H1 (cell line): ENCODE measurements at regions not wholly inside any gene's neighbourhood (a gene's known extent, or its start where the extent isn't known, plus 50 kb on each side); places are given as distances from the start of the nearest gene placed in this dataset.

Source experiments
- CTCF ChIA-PET: fragments of 300-600 bp; sonication (Branson Sonifier 250); formaldehyde crosslinking; loops from one replicate; lab custom pipeline; 2021; ENCODE audit not compliant: partially characterized antibody; lab: Charles Lee
- POLR2A ChIA-PET: fragments of 300-600 bp; sonication (Branson Sonifier 250); formaldehyde crosslinking; loops from one replicate; lab custom pipeline; 2021; ENCODE audit warnings: inconsistent platforms; ENCODE audit not compliant: partially characterized antibody; lab: Charles Lee
- DNase-seq, 2 experiments: peaks; one replicate each; pipeline versions ENCODE4 v3.0.0 to v3.0.0-alpha.2; 2010 to 2022; ENCODE audit warnings: low spot score in 2 of 2, low read depth in 1 of 2, mixed read lengths in 1 of 2
- FAIRE-seq: peaks from 2 replicates; lab custom pipeline; 2011; peaks lifted over from hg19 to GRCh38; lab: Jason Lieb, UNC
- H2AFZ ChIP-seq: 2 replicates; pipeline ENCODE4 v1.8.1; 2012; ENCODE audit warnings: low read length, inconsistent platforms
- H2AK5ac ChIP-seq: 2 replicates; pipeline ENCODE4 v1.6.1; 2013; ENCODE audit warnings: low read depth, low read length
- H2BK120ac ChIP-seq: replicated peaks from 2 replicates; pipeline ENCODE3; 2013; ENCODE audit warnings: low read depth, low read length, inconsistent platforms
- H2BK12ac ChIP-seq: 2 replicates; pipeline ENCODE4 v1.6.1; 2013; ENCODE audit warnings: low read depth, low read length
- H2BK15ac ChIP-seq: 2 replicates; pipeline ENCODE4 v1.6.1; 2013; ENCODE audit warnings: low read length
- H2BK20ac ChIP-seq: 2 replicates; pipeline ENCODE4 v1.6.1; 2013; ENCODE audit warnings: low read length
- H2BK5ac ChIP-seq: 2 replicates; pipeline ENCODE4 v1.6.1; 2013; ENCODE audit warnings: low read depth, low read length
- H3K14ac ChIP-seq: 2 replicates; pipeline ENCODE4 v1.6.1; 2013; ENCODE audit warnings: inconsistent platforms; ENCODE audit not compliant: insufficient read length
- H3K18ac ChIP-seq: 2 replicates; pipeline ENCODE4 v1.6.1; 2013; ENCODE audit warnings: low read length; ENCODE audit errors: extremely low read depth
- H3K23ac ChIP-seq: 2 replicates; pipeline ENCODE4 v1.6.1; 2013; ENCODE audit warnings: inconsistent platforms; ENCODE audit not compliant: insufficient read length
- H3K23me2 ChIP-seq: 2 replicates; pipeline ENCODE4 v1.6.1; 2013; ENCODE audit warnings: low read depth, low read length
- H3K27ac ChIP-seq: 2 replicates; pipeline ENCODE4 v1.6.1; 2011; ENCODE audit warnings: low read depth, low read length, inconsistent platforms
- H3K27me3 ChIP-seq, 4 experiments: replicated peaks in 1 of 4; 1 replicate in 1 of 4; 2 replicates in 3 of 4; pipeline versions ENCODE4 v1.6.1 to v1.8.1; 2011 to 2013; ENCODE audit warnings: low read length in 3 of 4, mild to moderate bottlenecking in 3 of 4, inconsistent platforms in 2 of 4, mixed read lengths in 2 of 4, moderate library complexity in 1 of 4; ENCODE audit not compliant: control insufficient read depth in 3 of 4, insufficient read depth in 3 of 4; ENCODE audit errors: extremely low read depth in 1 of 4
- H3K36me3 ChIP-seq, 4 experiments: 2 replicates each; pipeline versions ENCODE4 v1.6.1 to v1.8.1; 2011 to 2013; ENCODE audit warnings: mild to moderate bottlenecking in 4 of 4, low read length in 3 of 4, moderate library complexity in 2 of 4, control low read depth in 1 of 4, inconsistent platforms in 1 of 4; ENCODE audit not compliant: insufficient read depth in 4 of 4, control insufficient read depth in 2 of 4
- H3K4ac ChIP-seq: replicated peaks from 2 replicates; pipeline ENCODE3; 2013; ENCODE audit warnings: low read length, low read depth, mixed read lengths, inconsistent platforms; ENCODE audit not compliant: insufficient read length
- H3K4me1 ChIP-seq, 4 experiments: replicated peaks in 1 of 4; 1 replicate in 1 of 4; 2 replicates in 3 of 4; pipeline versions ENCODE4 v1.6.1 to v1.8.1; 2011 to 2013; ENCODE audit warnings: low read length in 3 of 4, inconsistent platforms in 2 of 4, mixed read lengths in 1 of 4; ENCODE audit not compliant: insufficient read depth in 4 of 4, control insufficient read depth in 3 of 4
- H3K4me2 ChIP-seq, 2 experiments: 2 replicates each; pipeline versions ENCODE4 v1.6.1 to v1.8.1; 2011 to 2013; ENCODE audit warnings: low read depth in 2 of 2, low read length in 2 of 2, control low read depth in 1 of 2, inconsistent platforms in 1 of 2, mild to moderate bottlenecking in 1 of 2; ENCODE audit not compliant: insufficient read depth in 1 of 2
- H3K4me3 ChIP-seq, 4 experiments: fragments of 200-600, 300-600 bp in 1 of 4; sonication (generic), shearing (Covaris generic), sonication (Bioruptor Twin) in 1 of 4; 2 replicates each; pipeline versions ENCODE4 v1.5.1 to v1.8.1; 2011 to 2016; ENCODE audit warnings: low read length in 4 of 4, low read depth in 3 of 4, control low read depth in 2 of 4, inconsistent platforms in 2 of 4, mild to moderate bottlenecking in 2 of 4, mixed read lengths in 1 of 4, moderate library complexity in 1 of 4; ENCODE audit not compliant: insufficient read depth in 2 of 4; ENCODE audit errors: extremely low read depth in 1 of 4
- H3K56ac ChIP-seq: replicated peaks from 2 replicates; pipeline ENCODE3; 2013; ENCODE audit warnings: low read depth, mild to moderate bottlenecking, mixed read lengths, low read length, inconsistent platforms; ENCODE audit not compliant: insufficient read length
- H3K79me1 ChIP-seq: 2 replicates; pipeline ENCODE4 v1.6.1; 2013; ENCODE audit warnings: low read depth, low read length, control low read depth
- H3K79me2 ChIP-seq, 2 experiments: 2 replicates each; pipeline versions ENCODE4 v1.6.1 to v1.8.1; 2012 to 2013; ENCODE audit warnings: low read length in 2 of 2, mild to moderate bottlenecking in 2 of 2, inconsistent platforms in 1 of 2; ENCODE audit not compliant: insufficient read depth in 2 of 2, control insufficient read depth in 1 of 2
- H3K9ac ChIP-seq, 4 experiments: replicated peaks in 1 of 4; 1 replicate in 1 of 4; 2 replicates in 3 of 4; pipeline versions ENCODE4 v1.6.1 to v1.8.1; 2011 to 2013; ENCODE audit warnings: low read depth in 3 of 4, low read length in 3 of 4, control low read depth in 2 of 4, mild to moderate bottlenecking in 2 of 4, moderate library complexity in 2 of 4, inconsistent platforms in 1 of 4; ENCODE audit errors: extremely low read depth in 1 of 4
- H3K9me3 ChIP-seq, 2 experiments: 2 replicates each; pipeline versions ENCODE4 v1.6.1 to v1.8.1; 2012 to 2013; ENCODE audit warnings: mild to moderate bottlenecking in 2 of 2, moderate library complexity in 2 of 2, control low read depth in 1 of 2, inconsistent platforms in 1 of 2, low read depth in 1 of 2, low read length in 1 of 2, mixed read lengths in 1 of 2; ENCODE audit not compliant: insufficient read depth in 2 of 2
- H4K20me1 ChIP-seq, 2 experiments: replicated peaks in 1 of 2; 2 replicates each; pipeline versions ENCODE3 to v1.8.1; 2011 to 2013; ENCODE audit warnings: inconsistent platforms in 2 of 2, low read length in 2 of 2, mild to moderate bottlenecking in 1 of 2; ENCODE audit not compliant: insufficient read depth in 2 of 2, control insufficient read depth in 1 of 2
- H4K5ac ChIP-seq: 2 replicates; pipeline ENCODE4 v1.6.1; 2013; ENCODE audit warnings: low read length, low read depth, mixed read lengths, inconsistent platforms; ENCODE audit not compliant: insufficient read length
- H4K8ac ChIP-seq: 2 replicates; pipeline ENCODE4 v1.8.0; 2013; ENCODE audit warnings: mild to moderate bottlenecking, moderate library complexity, low read length, inconsistent platforms; ENCODE audit not compliant: insufficient read depth; ENCODE audit errors: extremely low read depth
- H4K91ac ChIP-seq: replicated peaks from 2 replicates; pipeline ENCODE3; 2013; ENCODE audit warnings: low read length, mixed read lengths, inconsistent platforms; ENCODE audit not compliant: insufficient read length
- GTF2F1 ChIP-seq: IDR thresholded peaks from 2 replicates; pipeline ENCODE4 v1.6.1; 2012; ENCODE audit warnings: low read depth, low read length, improper control_type of control experiment, borderline replicate concordance
- POLR2A ChIP-seq, 2 experiments: IDR thresholded peaks; 1 replicate in 1 of 2; 2 replicates in 1 of 2; pipeline ENCODE4 v1.6.1; 2011; ENCODE audit warnings: low read depth in 2 of 2, low read length in 2 of 2, mild to moderate bottlenecking in 2 of 2; ENCODE audit errors: control extremely low read depth in 1 of 2
- POU5F1 ChIP-seq: IDR thresholded peaks from 2 replicates; pipeline ENCODE4 v1.6.1; 2011; ENCODE audit warnings: low read depth, mild to moderate bottlenecking, low read length, moderate library complexity
- SIRT6 ChIP-seq: IDR thresholded peaks from one replicate; pipeline ENCODE4 v1.7.1; 2012; ENCODE audit warnings: low read length, inconsistent platforms
- TCF12 ChIP-seq: IDR thresholded peaks from 2 replicates; pipeline ENCODE4 v1.6.1; 2011; ENCODE audit warnings: low read depth, mild to moderate bottlenecking, low read length
- WGBS, 2 experiments: shearing (Covaris generic) in 1 of 2; methylation state at CpG; one replicate each; pipeline versions ENCODE4 v1.1.6 to v1.1.7; 2013 to 2015; ENCODE audit warnings: low lambda C conversion rate in 2 of 2, mixed read lengths in 2 of 2, inconsistent platforms in 1 of 2, low coverage in 1 of 2, missing lambda C conversion rate in 1 of 2; ENCODE audit not compliant: insufficient replicate concordance in 2 of 2, insufficient coverage in 1 of 2, insufficient read length in 1 of 2; ENCODE audit errors: extremely low coverage in 1 of 2, missing lambda C conversion rate in 1 of 2; 5-methylcytosine and 5-hydroxymethylcytosine counted together

GRCh38 chr5:24381861-24382489 lies 262.8 kb downstream of the CDH10 start:
- H3K4me1 ChIP-seq: peaks cover 0 to 9% (median 1%) of the 10 kb centered on the region in 4 experiments; a peak in 4 of 7 replicates
- TF ChIP-seq POU5F1 (peak; percentile 15; the same call in 1 of the 2 replicates), POLR2A (IDR thresholded peaks at IDR 0.05; ENCODE audit: control extremely low read depth in 1 of 2, low read depth in 2 of 2, low read length in 2 of 2) (no peak), GTF2F1 (no peak), TCF12 (peak; percentile 85; the same call in 1 of the 2 replicates), SIRT6 (no peak)
- TF ChIP-seq, all 59 proteins: peak for 2
- Histone ChIP-seq H3K79me2 (no peaks in the 10 kb centered on the region), H2AK5ac (no peak overlapping the region), H2BK5ac (no peak overlapping the region), H2BK12ac (no peak overlapping the region), H4K5ac (no peak overlapping the region), H3K9me3 (no peaks in the 10 kb centered on the region), H3K23me2 (no peaks in the 10 kb centered on the region), H3K27ac (no peak overlapping the region), H3K4me3 (no peak overlapping the region; a peak in 1 of 8 replicates), H3K23ac (no peak overlapping the region), H3K4ac (no peak overlapping the region), H2BK15ac (no peak overlapping the region), H2AFZ (peak overlapping the region; percentile 94; the same call in 1 of the 2 replicates), H3K9ac (no peak overlapping the region), H3K18ac (no peak overlapping the region), H4K8ac (no peak overlapping the region), H3K4me2 (peak overlapping the region in 1 of 2 experiments; percentile 10; a peak in 1 of 4 replicates), H2BK120ac (no peak overlapping the region), H4K91ac (no peak overlapping the region), H3K36me3 (no peaks in the 10 kb centered on the region), H3K27me3 (no peaks in the 10 kb centered on the region), H3K79me1 (no peaks in the 10 kb centered on the region), H4K20me1 (no peaks in the 10 kb centered on the region), H3K14ac (no peak overlapping the region), H3K56ac (no peak overlapping the region), H2BK20ac (no peak overlapping the region)
- DNase-seq: no peak
- WGBS, 2 experiments: 26% methylated on average over 5 of the region's 5 CpGs; no CpG with 5 or more reads in 1 of the 2 experiments
- CTCF ChIA-PET: interaction anchor here (0.8 to 1.3 kb wide), 2 partner anchors 12 to 14 kb away, joined by 3 to 4 read pairs; no protein-coding TSS in a partner anchor
- peak; percentile 95 for FAIRE-seq
- POLR2A ChIA-PET: no interaction called here
